ENCODE measurements at regions not wholly inside any gene's neighbourhood (a gene's known extent, or its start where the extent isn't known, plus 50 kb on each side); places are given as distances from the start of the nearest gene placed in this dataset.

GRCh38 chr4:153152501-153153338, 51.5 kb upstream of the TRIM2 start:
- TF ChIP-seq CTCF (IDR thresholded peaks at IDR 0.05) (no peak), POLR2A (IDR thresholded peaks at IDR 0.05) (no peak), POLR2AphosphoS5 (IDR thresholded peaks at IDR 0.05) (no peak)

All from upper lobe of left lung (tissue), 4 donors.